HepG2 (cell line): ENCODE measurements at regions not wholly inside any gene's neighbourhood (a gene's known extent, or its start where the extent isn't known, plus 50 kb on each side); places are given as distances from the start of the nearest gene placed in this dataset.

ENCODE experiments used
- CTCF ChIP-seq: sonication (generic); formaldehyde crosslinking; IDR thresholded peaks from 2 replicates; pipeline ENCODE4 v1.5.0; 2020; ENCODE audit warnings: mild to moderate bottlenecking, missing genetic modification reagents, moderate library complexity
- EZH2 ChIP-seq: conservative IDR thresholded peaks from 2 replicates; pipeline ENCODE4 v1.6.1; 2012; ENCODE audit warnings: mild to moderate bottlenecking, low read depth, low read length, moderate library complexity
- KLF6 ChIP-seq: IDR thresholded peaks from 2 replicates; pipeline ENCODE4 v1.8.0; 2016; ENCODE audit warnings: missing biosample characterization, missing genetic modification reagents
- MAZ ChIP-seq, 2 experiments: sonication (generic) in 1 of 2; formaldehyde crosslinking in 1 of 2; IDR thresholded peaks; 2 replicates each; pipeline versions ENCODE4 v1.5.0 to v1.6.1; 2012 to 2020; ENCODE audit warnings: low read depth in 2 of 2, mild to moderate bottlenecking in 2 of 2, borderline replicate concordance in 1 of 2, improper control_type of control experiment in 1 of 2, low read length in 1 of 2, missing genetic modification reagents in 1 of 2, moderate library complexity in 1 of 2
- PHF8 ChIP-seq: sonication (generic); formaldehyde crosslinking; IDR thresholded peaks from 2 replicates; pipeline ENCODE4 v1.5.0; 2020; ENCODE audit warnings: missing genetic modification reagents
- SALL2 ChIP-seq: sonication (generic); formaldehyde crosslinking; IDR thresholded peaks from 2 replicates; pipeline ENCODE4 v1.8.1; 2023; ENCODE audit warnings: mild to moderate bottlenecking, missing genetic modification reagents, inconsistent platforms
- SP4 ChIP-seq: sonication (generic); formaldehyde crosslinking; IDR thresholded peaks from 2 replicates; pipeline ENCODE4 v1.8.1; 2023; ENCODE audit warnings: mild to moderate bottlenecking, missing genetic modification reagents
- ZNF609 ChIP-seq: sonication (generic); formaldehyde crosslinking; IDR thresholded peaks from 2 replicates; pipeline ENCODE4 v1.4.0; 2020; ENCODE audit warnings: mild to moderate bottlenecking, missing genetic modification reagents, borderline replicate concordance
- ZNF740 ChIP-seq: sonication (generic); formaldehyde crosslinking; IDR thresholded peaks from 2 replicates; pipeline ENCODE4 v1.4.0; 2020; ENCODE audit warnings: missing genetic modification reagents

- TF ChIP-seq SP4 (CRISPR knock-in tag) (no peak), ZNF740 (CRISPR knock-in tag) (no peak), SALL2 (CRISPR knock-in tag) (no peak), EZH2 (no peak), MAZ (IDR thresholded peaks at IDR 0.05; ENCODE audit: borderline replicate concordance, low read depth, low read length) (no peak), MAZ (CRISPR knock-in tag; IDR thresholded peaks at IDR 0.05; ENCODE audit: low read depth) (no peak), KLF6 (CRISPR knock-in tag) (no peak), CTCF (CRISPR knock-in tag) (no peak), ZNF609 (CRISPR knock-in tag) (no peak), PHF8 (CRISPR knock-in tag) (no peak)
Observed at GRCh38 chr14:76580967-76581366, 180.3 kb upstream of the VASH1 start.
